ENCODE measurements at regions not wholly inside any gene's neighbourhood (a gene's known extent, or its start where the extent isn't known, plus 50 kb on each side); places are given as distances from the start of the nearest gene placed in this dataset.

GRCh38 chr2:3066831-3067230 is 310.8 kb downstream of the EIPR1 start:
- Histone ChIP-seq H3K9ac (ENCODE audit: low read depth in 2 of 2, low read length in 2 of 2) (no peak overlapping the region), H3K27ac (no peak overlapping the region), H3K4me1 (no peaks in the 10 kb centered on the region), H3K4me3 (no peak overlapping the region), H3K9me3 (no peaks in the 10 kb centered on the region), H3K36me3 (no peaks in the 10 kb centered on the region), H3K27me3 (no peaks in the 10 kb centered on the region)
- intact Hi-C loops (cut with DNase I): no loop called here
- no peak for TF ChIP-seq CTCF (IDR thresholded peaks at IDR 0.05)
- DNase-seq: no peak

GRCh38 chr2:3065928-3066327 is 311.7 kb downstream of the EIPR1 start:
- Histone ChIP-seq H3K27ac (no peak overlapping the region), H3K27me3 (no peaks in the 10 kb centered on the region), H3K9me3 (no peaks in the 10 kb centered on the region), H3K9ac (ENCODE audit: low read depth in 2 of 2, low read length in 2 of 2) (no peak overlapping the region), H3K4me1 (no peaks in the 10 kb centered on the region), H3K36me3 (no peaks in the 10 kb centered on the region), H3K4me3 (no peak overlapping the region)
- intact Hi-C loops (cut with DNase I): no loop called here
- no peak for TF ChIP-seq CTCF (IDR thresholded peaks at IDR 0.05)
- DNase-seq: no peak

GRCh38 chr2:3062476-3063260 is 314.9 kb downstream of the EIPR1 start:
- no peak for TF ChIP-seq CTCF (IDR thresholded peaks at IDR 0.05)
- Histone ChIP-seq H3K4me3 (no peak overlapping the region), H3K27ac (no peak overlapping the region), H3K36me3 (no peaks in the 10 kb centered on the region), H3K4me1 (no peaks in the 10 kb centered on the region), H3K9ac (ENCODE audit: low read depth in 2 of 2, low read length in 2 of 2) (no peak overlapping the region), H3K27me3 (no peaks in the 10 kb centered on the region), H3K9me3 (no peaks in the 10 kb centered on the region)
- intact Hi-C loops (cut with DNase I): no loop called here
- no peak for DNase-seq

GRCh38 chr2:3060049-3060448 is 317.6 kb downstream of the EIPR1 start:
- TF ChIP-seq CTCF (IDR thresholded peaks at IDR 0.05): no peak
- Histone ChIP-seq H3K36me3 (no peaks in the 10 kb centered on the region), H3K27ac (no peak overlapping the region), H3K4me1 (no peaks in the 10 kb centered on the region), H3K4me3 (no peak overlapping the region), H3K9me3 (no peaks in the 10 kb centered on the region), H3K9ac (ENCODE audit: low read depth in 2 of 2, low read length in 2 of 2) (no peak overlapping the region), H3K27me3 (no peaks in the 10 kb centered on the region)
- intact Hi-C loops (cut with DNase I): no loop called here
- DNase-seq: no peak

- no peaks in the 10 kb centered on the region for H3K27me3 ChIP-seq
- TF ChIP-seq CTCF (IDR thresholded peaks at IDR 0.05): no peak
- no peak overlapping the region for H3K4me3 ChIP-seq
- no peaks in the 10 kb centered on the region for H3K9me3 ChIP-seq
- intact Hi-C loops (cut with DNase I): no loop called here
- no peak for DNase-seq
- H3K27ac ChIP-seq: no peak overlapping the region
- no peaks in the 10 kb centered on the region for H3K4me1 ChIP-seq
- H3K36me3 ChIP-seq: no peaks in the 10 kb centered on the region
- H3K9ac ChIP-seq (ENCODE audit: low read depth in 2 of 2, low read length in 2 of 2): no peak overlapping the region
These were observed 318.3 kb downstream of the EIPR1 start for GRCh38 chr2:3059141-3059925.

All from colonic mucosa (tissue), 4 donors.